ENCODE measurements at regions not wholly inside any gene's neighbourhood (a gene's known extent, or its start where the extent isn't known, plus 50 kb on each side); places are given as distances from the start of the nearest gene placed in this dataset.

DNA sequence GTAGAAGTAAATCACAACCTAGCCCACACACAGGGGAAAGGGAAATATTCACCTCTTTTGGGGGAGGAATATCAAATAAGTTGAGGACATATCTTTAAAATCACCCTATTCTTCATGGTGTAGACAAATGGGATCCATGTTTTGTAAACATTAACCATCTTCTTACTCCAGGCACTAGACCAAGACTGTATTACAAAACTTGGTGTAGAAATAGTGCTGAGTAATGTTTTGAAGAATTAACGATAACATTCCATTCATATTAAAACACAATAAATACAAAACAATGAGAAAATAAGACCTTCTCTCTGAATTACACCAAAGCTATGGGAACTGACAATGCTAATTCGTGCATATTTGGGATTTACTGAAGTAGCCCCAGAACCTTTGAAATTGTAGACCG lies 633.6 kb downstream of the BCL11B start:
- TF ChIP-seq, protein P1, sequence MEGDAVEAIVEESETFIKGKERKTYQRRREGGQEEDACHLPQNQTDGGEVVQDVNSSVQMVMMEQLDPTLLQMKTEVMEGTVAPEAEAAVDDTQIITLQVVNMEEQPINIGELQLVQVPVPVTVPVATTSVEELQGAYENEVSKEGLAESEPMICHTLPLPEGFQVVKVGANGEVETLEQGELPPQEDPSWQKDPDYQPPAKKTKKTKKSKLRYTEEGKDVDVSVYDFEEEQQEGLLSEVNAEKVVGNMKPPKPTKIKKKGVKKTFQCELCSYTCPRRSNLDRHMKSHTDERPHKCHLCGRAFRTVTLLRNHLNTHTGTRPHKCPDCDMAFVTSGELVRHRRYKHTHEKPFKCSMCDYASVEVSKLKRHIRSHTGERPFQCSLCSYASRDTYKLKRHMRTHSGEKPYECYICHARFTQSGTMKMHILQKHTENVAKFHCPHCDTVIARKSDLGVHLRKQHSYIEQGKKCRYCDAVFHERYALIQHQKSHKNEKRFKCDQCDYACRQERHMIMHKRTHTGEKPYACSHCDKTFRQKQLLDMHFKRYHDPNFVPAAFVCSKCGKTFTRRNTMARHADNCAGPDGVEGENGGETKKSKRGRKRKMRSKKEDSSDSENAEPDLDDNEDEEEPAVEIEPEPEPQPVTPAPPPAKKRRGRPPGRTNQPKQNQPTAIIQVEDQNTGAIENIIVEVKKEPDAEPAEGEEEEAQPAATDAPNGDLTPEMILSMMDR (conservative IDR thresholded peaks at IDR 0.05), result no peak
- no peak overlapping the region for H3K27ac ChIP-seq

DNA sequence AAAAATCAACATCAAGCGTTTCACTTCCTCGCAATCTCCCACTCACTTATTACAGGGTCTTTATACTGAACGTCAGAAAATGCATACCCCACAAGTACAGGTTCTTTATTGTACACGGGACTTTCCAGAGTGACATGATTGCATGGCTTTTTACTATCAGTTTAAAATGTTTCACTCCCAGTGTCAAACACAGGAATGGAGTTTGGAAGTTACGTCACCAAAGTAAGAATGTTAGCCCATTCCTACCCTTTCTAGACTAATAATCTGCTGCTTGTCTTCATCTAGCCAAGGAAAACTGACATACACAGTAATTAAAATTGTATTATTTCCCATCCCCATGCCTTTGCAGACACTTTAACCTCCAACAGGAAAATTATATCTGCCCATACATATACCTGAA lies 624.2 kb downstream of the BCL11B start:
- H3K27ac ChIP-seq, result no peak overlapping the region
- TF ChIP-seq, protein P1 (conservative IDR thresholded peaks at IDR 0.05), result no peak

DNA sequence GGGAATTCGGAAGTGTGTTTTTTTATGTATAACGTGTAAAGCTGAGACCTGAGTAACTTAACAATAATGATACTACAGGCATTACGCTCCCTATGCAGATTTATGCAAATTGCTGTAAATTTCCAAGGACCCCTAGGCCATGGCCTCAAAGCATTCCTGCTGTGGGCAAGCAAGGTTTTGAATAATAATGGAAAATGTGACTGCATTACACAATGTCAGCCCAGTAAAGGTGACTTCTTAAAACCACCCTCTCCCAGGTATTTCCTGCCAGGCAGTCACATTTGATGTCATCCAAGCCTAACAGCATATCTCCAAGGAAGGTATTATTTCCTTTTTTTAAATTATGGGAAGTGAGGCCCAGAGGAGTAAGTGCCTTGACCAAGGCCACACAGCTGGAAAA lies 621.0 kb downstream of the BCL11B start:
- no peak overlapping the region for H3K27ac ChIP-seq
- TF ChIP-seq, protein P1 (conservative IDR thresholded peaks at IDR 0.05), result no peak

DNA sequence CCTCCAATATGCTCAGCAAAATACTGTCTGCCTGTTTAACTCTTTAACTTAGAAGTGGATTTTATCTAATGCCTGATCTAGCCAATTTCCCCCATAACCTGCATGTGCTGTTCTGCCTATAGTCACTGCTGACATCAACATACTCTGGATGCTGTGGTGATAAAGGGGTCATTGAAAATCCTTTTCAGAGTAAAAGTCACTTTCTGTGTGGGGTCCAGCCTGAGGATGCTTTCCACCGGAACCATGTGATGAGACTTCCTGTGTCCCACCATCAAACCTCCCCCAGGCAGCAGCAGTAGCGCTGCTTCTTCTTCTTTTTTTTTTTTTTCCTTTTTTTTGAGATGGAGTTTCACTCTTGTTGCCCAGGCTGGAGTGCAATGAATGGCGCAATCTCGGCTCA lies 607.0 kb downstream of the BCL11B start:
- no peak overlapping the region for H3K27ac ChIP-seq
- TF ChIP-seq, protein P1 (conservative IDR thresholded peaks at IDR 0.05), result no peak

DNA sequence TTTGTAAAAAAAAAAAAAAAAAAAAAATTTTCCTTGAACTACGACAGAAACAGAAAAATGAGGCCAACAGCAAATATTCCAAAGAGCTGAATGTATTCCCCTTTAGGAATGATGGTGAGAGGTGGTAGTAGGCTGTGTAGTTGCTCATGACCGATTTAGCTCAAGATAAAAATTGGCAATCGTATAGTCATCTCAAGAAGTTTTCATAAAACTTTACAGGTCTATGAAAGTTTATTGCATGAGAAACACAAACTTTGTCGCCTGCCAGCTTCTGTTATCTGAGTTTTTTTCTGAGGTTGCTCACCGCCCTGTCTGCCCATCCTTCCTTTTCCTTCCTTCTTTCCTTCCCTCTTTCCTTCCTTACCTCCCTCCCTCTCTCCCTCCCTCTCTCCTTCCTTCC lies 605.5 kb downstream of the BCL11B start:
- H3K27ac ChIP-seq, result no peak overlapping the region
- TF ChIP-seq, protein P1 (conservative IDR thresholded peaks at IDR 0.05), result no peak

DNA sequence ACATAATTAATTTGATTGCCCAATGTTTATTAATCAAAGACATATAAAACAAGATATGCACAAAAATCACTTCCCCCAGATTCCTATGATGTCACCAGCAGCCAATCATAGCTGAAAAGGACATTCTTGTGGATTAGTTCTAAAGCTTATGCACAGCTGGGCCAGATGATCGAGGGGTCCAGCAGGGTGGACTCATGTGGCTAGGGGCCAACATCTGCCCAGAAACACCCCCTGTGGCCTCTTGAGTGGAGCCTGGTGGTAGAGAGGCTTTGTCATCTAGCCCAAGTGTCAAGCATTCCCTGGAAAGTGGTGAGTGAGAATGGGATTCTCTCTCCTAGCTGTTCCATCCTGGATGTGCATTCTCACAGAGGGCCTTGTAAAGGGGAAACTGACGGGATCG lies 590.0 kb downstream of the BCL11B start:
- no peak overlapping the region for H3K27ac ChIP-seq
- TF ChIP-seq, protein P1 (conservative IDR thresholded peaks at IDR 0.05), result no peak

DNA sequence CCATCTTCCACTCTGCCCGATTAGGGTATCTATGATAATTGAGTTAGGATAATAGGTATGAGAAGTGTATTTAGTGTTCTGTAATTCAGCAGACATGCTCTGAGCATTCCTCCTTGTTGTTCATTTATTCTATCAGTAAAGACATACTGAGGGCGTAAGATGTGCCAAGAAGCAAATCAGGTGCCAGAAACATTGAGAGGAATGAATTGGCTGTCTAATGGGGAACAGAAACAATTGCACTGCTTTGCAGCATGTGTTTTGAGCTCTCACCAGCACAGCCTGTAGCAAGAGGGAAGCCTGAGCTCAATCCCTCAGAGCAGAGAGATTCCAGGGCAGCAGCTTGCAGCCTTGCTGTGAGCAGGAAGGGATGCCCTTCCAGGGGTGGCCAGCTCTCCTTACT lies 589.3 kb downstream of the BCL11B start:
- no peak overlapping the region for H3K27ac ChIP-seq
- TF ChIP-seq, protein P1 (conservative IDR thresholded peaks at IDR 0.05), result no peak

DNA sequence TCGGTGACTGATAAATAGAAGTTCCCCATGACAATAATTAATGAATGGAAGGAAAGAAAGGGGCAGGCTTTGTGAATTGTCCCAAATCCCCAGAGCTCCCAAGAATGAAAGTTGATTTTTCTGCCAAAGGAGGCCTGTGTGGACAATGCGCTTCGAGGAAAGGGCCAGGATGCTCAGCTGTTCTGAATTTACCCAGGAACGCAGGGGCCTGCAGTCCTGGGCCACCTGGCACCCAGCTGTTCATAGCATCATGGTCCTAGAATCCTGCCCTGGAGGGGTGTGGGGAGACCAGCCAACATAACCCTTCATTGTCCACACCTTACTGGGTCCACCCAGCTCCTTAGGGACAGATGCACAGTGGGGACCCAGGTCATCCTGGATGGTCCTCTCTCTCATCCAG lies 587.5 kb downstream of the BCL11B start:
- TF ChIP-seq, protein P1 (conservative IDR thresholded peaks at IDR 0.05), result no peak
- H3K27ac ChIP-seq, result no peak overlapping the region
